GM12878 (cell line): ENCODE measurements at regions not wholly inside any gene's neighbourhood (a gene's known extent, or its start where the extent isn't known, plus 50 kb on each side); places are given as distances from the start of the nearest gene placed in this dataset.

ENCODE experiments used
- ATF7 ChIP-seq: fragments of 450-650 bp; IDR thresholded peaks from 2 replicates; pipeline ENCODE4 v1.6.1; 2016; ENCODE audit warnings: low read depth, mild to moderate bottlenecking
- CHD2 ChIP-seq: IDR thresholded peaks from 2 replicates; pipeline ENCODE4 v1.6.1; 2011; ENCODE audit warnings: low read depth, low read length, improper control_type of control experiment, borderline replicate concordance
- CREB1 ChIP-seq: IDR thresholded peaks from 2 replicates; pipeline ENCODE4 v1.6.1; 2012; ENCODE audit warnings: low read depth, mild to moderate bottlenecking, inconsistent platforms
- ESRRA ChIP-seq: IDR thresholded peaks from 2 replicates; pipeline ENCODE4 v1.6.1; 2012; ENCODE audit warnings: mild to moderate bottlenecking, low read length, improper control_type of control experiment
- EZH2 ChIP-seq: IDR thresholded peaks from 2 replicates; pipeline ENCODE4 v1.6.1; 2012; ENCODE audit warnings: low read depth, mild to moderate bottlenecking, control low read depth, inconsistent platforms, low read length, borderline replicate concordance; ENCODE audit not compliant: control insufficient read depth
- MXI1 ChIP-seq: fragments of 150-350 bp; IDR thresholded peaks from 2 replicates; pipeline ENCODE4 v1.6.1; 2011; ENCODE audit warnings: low read depth, mild to moderate bottlenecking, inconsistent platforms, low read length, improper control_type of control experiment
- NR2C2 ChIP-seq: IDR thresholded peaks from 2 replicates; pipeline ENCODE4 v1.6.1; 2011; ENCODE audit warnings: borderline replicate concordance, low read depth; ENCODE audit not compliant: control insufficient read depth, insufficient read length
- TF ChIP-seq, protein P1 (sequence below), 3 experiments: IDR thresholded peaks in 2 of 3; conservative IDR thresholded peaks in 1 of 3; 2 replicates each; pipeline ENCODE4 v1.5.1; 2011; ENCODE audit warnings: low read depth in 3 of 3, low read length in 3 of 3, mild to moderate bottlenecking in 3 of 3, control low read depth in 2 of 3, moderate library complexity in 2 of 3, inconsistent platforms in 1 of 3, mixed read lengths in 1 of 3; ENCODE audit not compliant: control insufficient read depth in 2 of 3, insufficient read depth in 1 of 3; ENCODE audit errors: extremely low read depth in 1 of 3
- TF ChIP-seq, protein P2 (sequence below): IDR thresholded peaks from 2 replicates; pipeline ENCODE4 v1.6.1; 2012; ENCODE audit warnings: low read depth, low read length, improper control_type of control experiment
- TF ChIP-seq, protein P3 (sequence below): IDR thresholded peaks from 2 replicates; pipeline ENCODE4 v1.6.1; 2012; ENCODE audit warnings: mild to moderate bottlenecking, low read depth, low read length

DNA sequence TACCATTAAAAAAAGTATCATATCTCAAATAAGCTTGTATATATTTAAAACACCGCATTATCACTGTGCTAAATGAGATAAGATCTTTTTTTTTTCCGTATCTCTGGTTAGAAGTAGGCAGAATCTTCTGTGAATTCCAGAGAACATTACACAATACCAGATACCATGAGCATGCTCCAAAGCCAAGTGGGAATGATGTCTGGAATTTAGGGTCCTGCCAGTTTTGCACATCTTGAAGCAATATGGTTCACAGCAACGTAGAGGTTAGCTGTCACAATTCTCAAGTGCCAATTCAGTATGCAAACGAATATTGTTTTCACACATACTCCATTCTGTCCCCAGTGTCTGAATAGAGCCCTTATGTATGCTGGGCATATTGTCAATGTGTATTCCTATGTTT is 127.5 kb upstream of the NEIL3 start:
- TF ChIP-seq, protein P1, sequence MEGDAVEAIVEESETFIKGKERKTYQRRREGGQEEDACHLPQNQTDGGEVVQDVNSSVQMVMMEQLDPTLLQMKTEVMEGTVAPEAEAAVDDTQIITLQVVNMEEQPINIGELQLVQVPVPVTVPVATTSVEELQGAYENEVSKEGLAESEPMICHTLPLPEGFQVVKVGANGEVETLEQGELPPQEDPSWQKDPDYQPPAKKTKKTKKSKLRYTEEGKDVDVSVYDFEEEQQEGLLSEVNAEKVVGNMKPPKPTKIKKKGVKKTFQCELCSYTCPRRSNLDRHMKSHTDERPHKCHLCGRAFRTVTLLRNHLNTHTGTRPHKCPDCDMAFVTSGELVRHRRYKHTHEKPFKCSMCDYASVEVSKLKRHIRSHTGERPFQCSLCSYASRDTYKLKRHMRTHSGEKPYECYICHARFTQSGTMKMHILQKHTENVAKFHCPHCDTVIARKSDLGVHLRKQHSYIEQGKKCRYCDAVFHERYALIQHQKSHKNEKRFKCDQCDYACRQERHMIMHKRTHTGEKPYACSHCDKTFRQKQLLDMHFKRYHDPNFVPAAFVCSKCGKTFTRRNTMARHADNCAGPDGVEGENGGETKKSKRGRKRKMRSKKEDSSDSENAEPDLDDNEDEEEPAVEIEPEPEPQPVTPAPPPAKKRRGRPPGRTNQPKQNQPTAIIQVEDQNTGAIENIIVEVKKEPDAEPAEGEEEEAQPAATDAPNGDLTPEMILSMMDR (IDR thresholded peaks at IDR 0.05 in 2 of 3, conservative IDR thresholded peaks at IDR 0.05 in 1 of 3; ENCODE audit: control insufficient read depth in 2 of 3, extremely low read depth in 1 of 3, insufficient read depth in 1 of 3, low read depth in 3 of 3, low read length in 3 of 3), result no peak
- TF ChIP-seq, protein P2, sequence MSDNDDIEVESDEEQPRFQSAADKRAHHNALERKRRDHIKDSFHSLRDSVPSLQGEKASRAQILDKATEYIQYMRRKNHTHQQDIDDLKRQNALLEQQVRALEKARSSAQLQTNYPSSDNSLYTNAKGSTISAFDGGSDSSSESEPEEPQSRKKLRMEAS, result no peak
- TF ChIP-seq CREB1 (no peak), NR2C2 (no peak), EZH2 (no peak), ESRRA (no peak), MXI1 (no peak), CHD2 (no peak), ATF7 (no peak)
- TF ChIP-seq, protein P3, sequence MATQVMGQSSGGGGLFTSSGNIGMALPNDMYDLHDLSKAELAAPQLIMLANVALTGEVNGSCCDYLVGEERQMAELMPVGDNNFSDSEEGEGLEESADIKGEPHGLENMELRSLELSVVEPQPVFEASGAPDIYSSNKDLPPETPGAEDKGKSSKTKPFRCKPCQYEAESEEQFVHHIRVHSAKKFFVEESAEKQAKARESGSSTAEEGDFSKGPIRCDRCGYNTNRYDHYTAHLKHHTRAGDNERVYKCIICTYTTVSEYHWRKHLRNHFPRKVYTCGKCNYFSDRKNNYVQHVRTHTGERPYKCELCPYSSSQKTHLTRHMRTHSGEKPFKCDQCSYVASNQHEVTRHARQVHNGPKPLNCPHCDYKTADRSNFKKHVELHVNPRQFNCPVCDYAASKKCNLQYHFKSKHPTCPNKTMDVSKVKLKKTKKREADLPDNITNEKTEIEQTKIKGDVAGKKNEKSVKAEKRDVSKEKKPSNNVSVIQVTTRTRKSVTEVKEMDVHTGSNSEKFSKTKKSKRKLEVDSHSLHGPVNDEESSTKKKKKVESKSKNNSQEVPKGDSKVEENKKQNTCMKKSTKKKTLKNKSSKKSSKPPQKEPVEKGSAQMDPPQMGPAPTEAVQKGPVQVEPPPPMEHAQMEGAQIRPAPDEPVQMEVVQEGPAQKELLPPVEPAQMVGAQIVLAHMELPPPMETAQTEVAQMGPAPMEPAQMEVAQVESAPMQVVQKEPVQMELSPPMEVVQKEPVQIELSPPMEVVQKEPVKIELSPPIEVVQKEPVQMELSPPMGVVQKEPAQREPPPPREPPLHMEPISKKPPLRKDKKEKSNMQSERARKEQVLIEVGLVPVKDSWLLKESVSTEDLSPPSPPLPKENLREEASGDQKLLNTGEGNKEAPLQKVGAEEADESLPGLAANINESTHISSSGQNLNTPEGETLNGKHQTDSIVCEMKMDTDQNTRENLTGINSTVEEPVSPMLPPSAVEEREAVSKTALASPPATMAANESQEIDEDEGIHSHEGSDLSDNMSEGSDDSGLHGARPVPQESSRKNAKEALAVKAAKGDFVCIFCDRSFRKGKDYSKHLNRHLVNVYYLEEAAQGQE, result no peak
